ENCODE measurements at regions not wholly inside any gene's neighbourhood (a gene's known extent, or its start where the extent isn't known, plus 50 kb on each side); places are given as distances from the start of the nearest gene placed in this dataset.

DNA sequence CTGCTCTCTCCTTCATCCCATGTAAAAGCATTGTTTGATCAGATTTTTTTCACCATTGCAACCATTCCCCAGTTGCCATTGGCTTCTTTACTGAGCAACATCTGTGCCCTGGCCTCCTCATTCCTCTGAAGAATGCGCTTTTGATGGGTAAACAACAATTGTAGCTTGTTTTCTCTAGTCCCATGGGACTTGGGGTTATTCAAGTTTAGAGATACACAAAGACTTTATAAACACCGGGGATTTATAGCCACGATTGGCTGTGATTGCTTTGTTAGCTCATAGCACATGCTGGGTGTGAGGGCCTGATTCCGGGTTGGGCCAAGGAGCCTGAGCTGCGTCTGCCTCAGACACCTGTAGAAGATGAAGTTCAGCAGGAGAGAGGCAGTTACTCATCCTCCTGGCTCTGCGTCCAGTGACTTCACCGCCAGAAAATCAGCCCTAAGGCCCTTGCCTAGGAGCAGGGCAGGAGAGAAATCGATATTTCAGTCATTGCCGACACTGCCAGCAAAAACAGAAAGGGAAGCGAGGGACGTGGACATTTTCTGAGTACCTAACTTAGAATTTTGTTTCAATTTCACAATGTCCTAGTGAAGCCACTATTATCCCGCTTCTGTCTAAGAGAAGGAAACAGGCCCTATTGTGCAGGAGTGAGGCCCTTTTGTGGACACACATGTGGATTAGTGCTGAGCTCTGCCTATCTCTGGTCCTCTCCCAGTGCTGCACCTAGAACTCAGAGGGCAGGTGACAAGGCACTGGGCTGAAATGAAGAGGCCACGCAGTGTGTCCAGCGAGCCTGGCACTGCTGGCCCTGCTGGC lies 159.8 kb upstream of the USP24 start:
- DNase-seq (ENCODE audit: low read depth in 2 of 2, low spot score in 1 of 2), result no peak

DNA sequence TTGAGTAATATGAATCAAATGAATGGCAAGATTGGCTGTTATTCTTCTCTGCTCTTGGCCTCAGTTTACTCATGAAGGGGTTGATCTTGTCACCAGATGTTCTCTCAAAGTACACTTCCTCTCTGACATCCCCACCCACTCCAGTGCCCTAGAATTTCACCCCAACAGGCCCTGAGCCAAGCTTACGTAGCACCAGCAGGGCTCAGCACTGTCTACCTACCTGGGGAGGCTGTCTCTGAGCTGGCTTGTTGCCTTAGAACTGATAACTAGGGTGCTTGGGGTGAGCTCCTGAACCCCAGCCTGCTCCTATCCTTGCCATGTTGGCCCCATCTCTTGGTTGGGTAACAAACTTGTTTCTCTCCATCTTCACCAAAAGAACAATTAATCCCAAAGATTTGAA lies 159.1 kb upstream of the USP24 start:
- DNase-seq (ENCODE audit: low read depth in 2 of 2, low spot score in 1 of 2), result no peak

DNA sequence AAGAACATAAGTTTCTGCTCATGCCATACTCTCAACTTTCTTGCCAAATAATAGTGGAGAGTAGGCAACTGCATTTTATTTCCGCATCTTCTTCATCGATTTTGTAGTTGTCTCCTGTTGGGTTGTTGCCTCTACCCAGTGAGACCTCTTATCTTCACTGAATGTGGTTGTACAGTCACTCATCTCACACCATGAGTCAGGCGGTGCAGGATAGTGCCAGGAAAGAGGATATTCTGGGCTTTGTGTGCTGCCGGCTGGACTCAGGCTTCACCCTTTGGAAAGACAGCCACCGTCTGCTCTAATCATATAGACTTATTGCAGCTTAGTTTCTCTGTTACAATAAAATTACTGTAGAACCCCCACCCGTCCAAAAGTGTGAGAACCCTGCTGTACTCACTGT lies 154.3 kb upstream of the USP24 start:
- no peak for DNase-seq (ENCODE audit: low read depth in 2 of 2, low spot score in 1 of 2)

GRCh38 chr1:55368698-55369097 lies 153.5 kb upstream of the USP24 start:
- no peak for DNase-seq (ENCODE audit: low read depth in 2 of 2, low spot score in 1 of 2)

GRCh38 chr1:55367273-55367672 lies 152.1 kb upstream of the USP24 start:
- no peak for DNase-seq (ENCODE audit: low read depth in 2 of 2, low spot score in 1 of 2)

- no peak for DNase-seq (ENCODE audit: low read depth in 2 of 2, low spot score in 1 of 2)
Measured at GRCh38 chr1:55364216-55364615, 149.1 kb upstream of the USP24 start.

DNA sequence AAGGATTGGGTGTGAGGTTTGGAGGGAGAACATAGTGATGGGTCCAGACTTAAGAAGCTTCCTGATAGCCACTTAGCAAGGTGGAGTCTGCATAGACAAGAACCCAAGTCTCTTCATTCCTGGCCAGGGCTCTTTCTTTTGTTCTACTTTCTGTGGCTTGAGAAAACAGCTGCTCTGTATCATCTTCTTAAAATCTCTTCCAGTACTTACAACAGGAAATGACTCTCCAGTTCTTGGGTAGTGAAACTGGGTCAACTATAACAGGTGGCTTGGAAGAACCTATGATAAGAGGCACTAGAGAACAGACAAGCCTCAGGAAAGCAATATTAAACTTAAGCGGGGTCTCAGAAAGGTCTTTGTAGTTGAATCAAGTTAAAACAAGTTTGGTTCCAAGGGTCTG lies 148.1 kb upstream of the USP24 start:
- DNase-seq (ENCODE audit: low read depth in 2 of 2, low spot score in 1 of 2), result no peak

DNA sequence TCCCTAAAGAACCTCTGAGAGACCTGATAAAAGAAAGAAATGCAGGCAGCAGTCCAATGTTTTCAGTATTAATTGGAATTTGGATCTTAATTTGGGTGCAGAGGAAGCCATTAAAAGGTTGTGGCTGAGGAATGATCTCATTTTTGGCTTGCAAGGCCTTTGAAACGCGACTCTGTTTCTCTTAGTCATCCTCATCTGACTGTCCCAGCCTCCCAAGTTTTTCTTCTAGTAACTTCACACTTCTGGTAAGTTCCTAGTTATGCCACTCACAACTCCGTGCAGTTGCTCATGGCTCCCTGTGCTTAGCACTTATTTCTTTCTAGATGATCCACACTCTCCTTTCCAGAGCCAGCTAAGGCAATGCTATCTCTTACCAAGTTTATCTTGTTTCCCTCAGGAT lies 147.4 kb upstream of the USP24 start:
- DNase-seq (ENCODE audit: low read depth in 2 of 2, low spot score in 1 of 2), result no peak

- no peak for DNase-seq (ENCODE audit: low read depth in 2 of 2, low spot score in 1 of 2)
Measured at GRCh38 chr1:55359611-55360010, 144.4 kb upstream of the USP24 start.

GRCh38 chr1:55358581-55358980 lies 143.4 kb upstream of the USP24 start:
- DNase-seq (ENCODE audit: low read depth in 2 of 2, low spot score in 1 of 2), result no peak

DNA sequence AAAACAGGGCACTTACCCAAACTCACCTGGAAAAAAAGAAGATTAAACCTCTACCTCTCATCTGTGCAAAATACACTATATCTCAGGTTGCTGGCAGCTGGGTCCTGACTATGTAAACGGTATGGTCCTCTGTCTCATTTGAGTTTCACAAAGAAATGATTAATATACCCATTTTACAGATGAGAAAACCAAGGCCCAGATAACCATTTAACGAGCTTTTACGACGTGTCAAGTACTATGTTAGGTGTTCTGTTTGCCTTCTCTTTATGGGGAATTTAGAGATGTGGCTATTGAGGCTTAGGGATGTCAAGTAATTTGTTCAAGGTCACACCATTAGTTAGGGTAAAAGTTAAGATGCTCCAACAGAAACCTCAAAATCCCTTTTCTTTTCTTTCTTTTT lies 140.4 kb upstream of the USP24 start:
- no peak for DNase-seq (ENCODE audit: low read depth in 2 of 2, low spot score in 1 of 2)

DNA sequence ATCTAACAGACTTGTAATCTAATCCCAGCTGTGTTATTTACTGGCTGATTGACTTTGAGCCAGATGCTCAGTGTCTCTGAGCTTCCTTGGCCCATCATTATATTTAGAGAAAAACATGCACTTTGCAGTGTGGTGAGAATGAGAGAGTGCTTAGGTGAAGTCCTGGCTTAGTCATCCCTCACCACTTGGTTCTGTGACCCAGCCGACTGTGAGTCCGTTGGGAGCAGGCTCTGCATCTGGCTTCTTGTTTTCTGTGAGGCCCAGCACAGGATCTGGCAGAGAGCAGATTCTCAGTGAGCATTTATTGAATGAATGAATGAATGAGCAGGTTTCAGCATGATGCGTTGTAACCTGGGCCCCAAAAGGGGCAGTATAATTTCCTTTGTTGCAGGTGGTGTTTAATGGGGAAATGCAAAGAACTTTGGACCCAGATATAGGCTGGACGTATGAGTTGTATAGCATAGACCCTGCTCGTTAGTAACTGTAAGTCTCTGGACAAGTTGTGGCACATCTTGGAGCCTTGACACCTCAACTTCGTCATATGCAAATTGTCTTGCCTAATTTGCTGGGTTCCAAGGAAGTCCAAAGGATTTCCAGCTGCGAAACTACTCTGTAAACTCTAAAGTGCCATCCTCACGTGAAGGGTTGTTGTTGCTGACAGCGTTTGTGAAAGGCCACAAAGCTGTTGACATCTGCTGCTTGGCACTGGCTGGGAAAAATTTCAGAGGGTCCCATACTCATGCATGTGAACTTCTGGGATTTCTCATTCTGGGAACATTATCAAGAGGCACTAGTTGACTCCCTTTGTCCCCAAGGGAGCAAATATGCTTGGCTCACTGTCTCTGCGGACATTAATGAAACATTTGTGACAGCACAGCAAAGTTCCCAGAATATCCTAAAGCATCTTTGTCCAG lies 138.8 kb upstream of the USP24 start:
- DNase-seq (ENCODE audit: low read depth in 2 of 2, low spot score in 1 of 2), result no peak

DNA sequence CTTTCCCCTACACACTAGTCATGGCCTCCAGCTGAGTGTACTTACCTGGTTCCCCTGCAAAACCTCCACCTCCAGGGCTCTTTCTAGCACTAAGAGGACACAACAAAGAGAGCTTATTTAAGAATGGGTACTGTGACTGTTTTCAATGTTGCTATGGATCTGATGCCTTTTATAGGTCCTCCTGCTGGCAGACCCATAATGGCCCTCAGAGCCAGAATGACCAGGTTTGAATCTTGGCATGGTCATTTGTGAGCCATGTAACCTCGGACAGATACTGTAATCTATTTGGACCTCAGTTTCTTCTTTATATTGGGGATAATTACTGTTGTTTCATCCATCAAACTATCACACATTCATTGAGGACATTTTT lies 137.6 kb upstream of the USP24 start:
- DNase-seq (ENCODE audit: low read depth in 2 of 2, low spot score in 1 of 2), result no peak

DNA sequence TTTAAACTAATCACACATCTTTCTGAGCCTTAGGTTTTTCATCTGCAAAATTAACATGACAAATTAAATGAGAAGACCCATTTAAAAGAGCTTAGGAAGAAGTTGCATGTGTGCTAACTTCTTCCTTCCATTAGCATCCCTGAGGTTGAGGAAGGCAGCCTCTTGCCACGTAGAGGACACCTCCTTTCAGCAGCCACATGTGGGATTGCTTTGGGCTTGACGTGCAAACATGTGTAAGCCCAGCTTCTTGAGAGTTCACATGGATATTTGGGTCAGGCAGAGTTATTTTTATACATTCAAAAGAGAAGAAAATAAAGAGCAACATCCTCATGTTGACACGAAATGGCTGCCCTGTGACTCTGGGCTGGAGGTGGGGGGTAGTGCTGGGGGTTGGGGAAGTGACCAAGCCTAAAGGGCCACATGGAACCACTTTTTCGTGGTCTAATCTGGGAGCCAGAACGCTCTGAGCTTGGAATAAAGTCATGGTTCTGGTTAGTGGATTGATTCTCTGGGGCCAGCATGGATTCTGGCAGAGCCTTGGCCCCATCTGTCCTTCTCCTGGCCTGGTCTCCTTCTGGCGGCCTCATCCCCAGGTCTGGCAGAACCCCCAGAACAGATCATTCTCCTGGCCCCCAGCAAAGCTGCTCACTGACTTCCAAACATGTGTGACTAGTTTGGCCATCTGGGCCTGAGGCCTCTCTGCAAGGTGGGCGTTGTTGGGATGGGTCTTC lies 137.1 kb upstream of the USP24 start:
- DNase-seq (ENCODE audit: low read depth in 2 of 2, low spot score in 1 of 2), result no peak

DNA sequence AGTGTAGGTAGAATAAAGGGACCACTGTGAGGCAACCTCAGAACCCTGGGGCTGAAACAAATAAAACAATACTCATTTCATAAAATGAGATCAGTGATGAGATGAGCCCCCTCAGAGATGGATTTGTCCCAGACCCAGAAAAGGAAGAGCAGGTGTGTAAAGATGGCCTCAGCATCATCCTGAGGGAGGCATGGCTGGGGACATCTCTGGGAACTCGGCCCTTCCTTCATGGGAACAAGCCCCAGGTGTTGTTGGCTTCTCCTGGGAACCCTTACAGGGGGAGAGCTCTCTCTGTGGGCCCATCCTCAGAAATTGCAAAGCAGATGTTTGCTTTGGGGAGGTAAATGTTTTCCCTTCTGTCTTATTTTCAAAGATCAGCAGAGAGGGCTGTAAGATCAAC lies 133.2 kb upstream of the USP24 start:
- no peak for DNase-seq (ENCODE audit: low read depth in 2 of 2, low spot score in 1 of 2)

DNA sequence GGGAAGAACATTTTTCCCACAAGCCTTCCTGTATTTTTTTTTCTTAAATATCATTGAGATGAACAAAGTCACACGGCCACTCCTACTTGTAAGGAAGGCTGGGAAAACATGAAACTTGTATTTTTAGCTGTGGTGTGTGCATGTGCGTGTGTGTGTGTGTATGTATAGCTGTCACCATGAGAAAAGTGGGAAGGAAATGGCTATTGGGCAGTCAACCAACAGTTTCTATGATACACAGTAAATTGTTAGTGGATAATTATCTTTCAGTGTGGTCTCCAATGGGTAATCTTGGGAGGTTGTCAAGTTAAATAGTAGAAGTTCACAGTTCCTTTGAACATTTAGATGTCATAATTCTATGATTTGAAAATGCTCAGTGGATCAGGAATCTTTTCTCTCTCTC lies 132.7 kb upstream of the USP24 start:
- no peak for DNase-seq (ENCODE audit: low read depth in 2 of 2, low spot score in 1 of 2)

GRCh38 chr1:55347041-55347440 lies 131.9 kb upstream of the USP24 start:
- no peak for DNase-seq (ENCODE audit: low read depth in 2 of 2, low spot score in 1 of 2)

- no peak for DNase-seq (ENCODE audit: low read depth in 2 of 2, low spot score in 1 of 2)
Measured at GRCh38 chr1:55346586-55346985, 131.4 kb upstream of the USP24 start.

DNA sequence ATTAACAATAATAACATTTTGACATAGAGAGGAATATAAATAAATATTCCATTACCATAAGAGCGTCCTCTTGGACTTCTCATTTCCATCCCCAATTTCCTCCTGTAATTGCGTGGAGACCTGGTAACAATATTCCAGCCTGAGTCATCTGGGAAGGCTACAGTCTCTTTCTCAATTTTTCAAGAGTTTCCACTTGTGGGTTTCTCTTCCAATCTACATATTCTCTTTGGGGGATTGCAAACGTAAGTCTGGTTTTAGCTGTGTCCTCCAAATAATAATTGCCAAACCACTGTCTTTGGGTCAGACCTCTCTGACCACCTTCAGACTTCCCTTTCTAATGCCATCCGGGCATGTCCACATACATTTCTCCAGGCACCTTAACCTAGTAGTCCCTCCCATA lies 124.5 kb upstream of the USP24 start:
- no peak for DNase-seq (ENCODE audit: low read depth in 2 of 2, low spot score in 1 of 2)

- DNase-seq (ENCODE audit: low read depth in 2 of 2, low spot score in 1 of 2), result no peak
Measured at GRCh38 chr1:55338448-55338820, 123.3 kb upstream of the USP24 start.

DNA sequence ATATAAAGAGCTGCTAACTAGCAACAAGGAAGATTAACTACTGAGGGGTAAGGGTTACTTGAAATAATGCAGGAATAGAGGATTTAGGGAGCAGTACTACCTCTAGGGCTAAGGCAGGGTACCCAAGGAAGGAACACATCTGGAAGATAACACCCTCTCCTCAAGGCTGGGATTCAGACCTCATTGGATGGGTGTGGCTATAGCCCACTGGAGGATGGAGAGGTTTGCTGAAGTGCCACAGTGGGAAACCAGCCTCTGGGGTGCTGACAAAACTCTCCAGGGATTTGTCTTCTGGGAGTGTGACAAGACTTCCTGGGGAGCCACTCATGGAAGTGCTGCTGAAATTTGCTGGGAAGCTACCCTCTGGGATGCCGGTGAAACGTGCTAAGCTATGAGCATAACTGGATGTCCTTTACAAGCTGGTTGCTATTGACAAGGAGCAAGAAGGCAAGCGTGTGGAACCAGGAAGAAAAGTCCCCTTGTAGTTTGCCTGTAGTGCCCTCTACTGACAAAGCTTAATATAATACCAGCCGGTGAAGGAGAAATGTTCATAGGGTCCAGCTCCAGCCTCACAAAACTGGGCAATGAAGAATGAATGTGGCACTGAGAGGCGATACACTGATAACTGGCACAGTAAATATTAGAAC lies 122.8 kb upstream of the USP24 start:
- DNase-seq (ENCODE audit: low read depth in 2 of 2, low spot score in 1 of 2), result no peak

All from stimulated activated CD8-positive, alpha-beta memory T cell treated with anti-CD3 and anti-CD28 coated beads, Interleukin-4, amount 100 ng/mL, for 4 hours (primary cell).